ENCODE measurements at regions not wholly inside any gene's neighbourhood (a gene's known extent, or its start where the extent isn't known, plus 50 kb on each side); places are given as distances from the start of the nearest gene placed in this dataset.
"Not testable (repeated sequence)": the region's sequence is repeated elsewhere in the genome, so short reads cannot be mapped to it uniquely, and the experiment has no call there.

DNA sequence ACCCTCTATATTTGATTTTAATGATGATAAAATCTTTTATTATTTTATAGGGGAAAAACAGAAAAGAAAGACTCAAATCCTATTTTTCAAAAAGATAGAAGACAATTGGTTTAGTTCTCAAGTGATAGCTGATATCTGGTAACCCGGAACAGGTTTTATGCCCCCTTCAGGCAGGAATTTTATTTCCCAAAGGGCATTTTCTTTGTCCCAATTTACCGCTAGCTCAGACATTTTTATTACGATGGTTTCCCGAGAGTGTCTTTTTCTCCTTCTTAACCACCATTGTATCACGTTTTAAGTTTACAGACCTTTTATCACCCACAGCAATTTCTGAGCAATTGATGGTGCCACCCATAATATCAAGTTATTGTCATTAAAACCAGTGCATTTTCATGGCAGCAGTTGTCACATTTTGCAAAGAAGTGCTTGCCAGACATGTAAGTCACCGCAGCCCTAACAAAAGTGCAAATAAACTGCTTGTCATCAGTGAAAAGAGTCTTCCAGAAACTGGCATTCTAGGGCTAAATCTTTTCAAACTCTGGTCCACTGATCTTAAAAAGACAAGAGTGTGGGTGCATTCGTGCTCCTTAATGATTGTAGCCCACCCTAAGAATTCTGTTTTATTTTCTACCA lies 204.8 kb upstream of the VCX start:
- no peak for DNase-seq (ENCODE audit: low spot score)

DNA sequence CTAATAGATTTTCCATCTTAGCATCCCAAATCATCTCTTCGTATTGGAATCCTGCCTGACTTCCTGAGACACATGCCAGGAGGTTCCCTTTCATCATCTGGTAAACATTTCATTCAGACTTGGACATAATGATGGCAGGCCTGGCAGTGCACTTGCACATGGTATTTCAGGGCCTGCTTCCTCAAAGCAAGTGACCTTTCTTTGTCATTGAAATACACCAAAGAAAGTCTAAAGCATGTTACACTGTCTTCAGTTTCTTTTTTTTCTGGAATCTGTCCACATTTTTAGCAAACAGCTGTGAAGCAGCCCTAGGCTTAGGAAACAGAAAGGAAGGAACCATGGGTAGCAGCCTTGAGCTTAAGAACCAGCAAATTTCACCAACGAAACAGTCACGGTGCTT lies 205.9 kb upstream of the VCX start:
- DNase-seq (ENCODE audit: low spot score), result no peak

DNA sequence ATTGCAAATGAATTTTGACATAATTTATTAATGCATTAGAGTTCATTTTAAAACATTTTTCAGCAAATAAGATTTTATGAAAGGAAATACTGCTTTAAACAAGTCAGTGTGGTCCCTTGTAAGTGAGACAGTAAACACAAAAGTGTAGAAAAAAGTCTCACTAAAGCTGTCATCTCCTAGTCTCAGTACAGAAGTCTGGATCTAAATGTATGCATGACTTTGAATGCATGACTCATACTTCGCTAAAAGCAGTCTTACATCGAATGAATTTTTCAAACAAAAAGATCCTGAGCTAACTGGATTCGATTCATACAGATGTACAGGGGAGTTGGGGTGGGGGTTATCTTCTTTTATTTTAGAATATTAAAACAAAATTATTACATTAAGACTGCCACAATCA lies 207.4 kb upstream of the VCX start:
- no peak for DNase-seq (ENCODE audit: low spot score)

DNA sequence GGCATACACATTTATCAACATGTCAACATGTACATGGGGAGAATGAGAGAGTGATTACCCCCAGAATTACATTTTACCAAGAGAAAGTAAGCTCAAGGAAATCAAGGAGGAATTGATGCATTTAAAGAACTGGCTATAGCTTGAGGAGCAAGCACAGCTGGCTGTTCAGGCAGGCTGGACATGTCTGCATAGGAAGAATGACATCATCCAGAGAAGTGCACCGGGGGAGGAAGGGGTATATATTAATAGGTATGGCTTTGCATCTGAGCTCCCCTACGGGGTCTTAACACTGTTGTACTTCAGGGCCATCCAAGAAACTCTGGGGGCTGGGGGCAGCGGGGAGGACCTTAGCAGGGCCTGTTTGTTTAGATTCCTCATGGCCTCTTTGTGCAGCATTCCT lies 222.4 kb upstream of the VCX start:
- DNase-seq (ENCODE audit: low spot score), result no peak

DNA sequence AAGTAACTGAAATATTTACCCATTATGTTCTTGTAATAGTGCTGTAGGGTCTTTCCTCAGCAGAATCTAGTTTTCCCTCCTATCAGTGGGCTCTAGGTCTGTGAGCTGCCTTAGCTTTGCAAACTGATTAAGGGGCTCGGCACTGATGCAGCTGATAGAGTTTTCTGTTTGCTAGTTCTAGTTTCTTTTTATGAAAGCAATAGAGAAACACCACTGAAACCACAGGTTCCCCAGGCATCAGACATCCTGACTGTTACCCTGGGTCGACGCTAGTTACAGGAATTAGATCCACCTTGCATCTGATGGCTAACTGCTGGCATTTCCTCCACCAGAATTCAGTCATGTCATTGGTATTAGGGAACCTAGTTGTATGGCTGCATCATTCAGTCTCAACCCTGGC lies 225.0 kb upstream of the VCX start:
- no peak for DNase-seq (ENCODE audit: low spot score)

GRCh38 chrX:7614616-7615015 lies 228.4 kb upstream of the VCX start:
- DNase-seq (ENCODE audit: low spot score), result no peak

GRCh38 chrX:7608625-7609024 lies 234.3 kb upstream of the VCX start:
- not testable (repeated sequence) for DNase-seq (ENCODE audit: low spot score)

GRCh38 chrX:7606039-7606652 lies 236.8 kb upstream of the VCX start:
- DNase-seq (ENCODE audit: low spot score), result no peak

DNA sequence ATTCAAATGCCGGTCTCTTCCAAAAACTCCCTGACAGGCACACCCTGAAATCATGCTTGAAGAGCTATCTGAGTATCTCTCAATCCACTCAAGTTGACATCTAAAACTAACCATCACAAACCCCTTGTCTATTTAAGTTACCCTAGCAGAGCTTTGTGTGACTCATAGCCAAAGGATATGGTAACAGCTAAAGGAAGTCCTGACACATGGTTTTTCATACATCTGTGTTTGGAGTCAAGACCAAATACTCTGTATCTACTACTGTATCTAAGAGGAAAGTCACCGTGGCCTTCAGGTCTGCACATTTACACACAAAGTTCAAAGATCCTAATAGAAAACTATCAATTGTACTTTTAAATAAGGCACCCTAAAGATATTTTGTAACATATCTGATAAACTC lies 239.6 kb upstream of the VCX start:
- no peak for DNase-seq (ENCODE audit: low spot score)

DNA sequence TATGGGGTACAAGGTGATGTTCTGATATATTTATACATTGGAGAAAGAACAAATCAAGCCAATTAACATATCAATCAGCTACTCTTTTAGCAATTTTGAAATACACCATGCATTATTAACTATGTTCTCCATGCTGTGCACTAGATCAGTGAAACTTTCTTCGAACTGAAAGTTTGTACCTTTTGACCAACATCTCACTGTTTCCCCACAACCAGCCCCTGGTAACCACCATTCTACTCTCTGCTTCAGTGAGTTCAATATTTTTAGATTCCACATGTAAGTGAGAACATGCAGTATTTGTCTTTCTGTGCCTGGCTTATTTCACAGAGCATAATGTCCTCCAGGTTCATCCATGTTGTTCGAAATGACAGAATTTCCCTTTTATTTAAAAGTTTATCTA lies 246.1 kb upstream of the VCX start:
- no peak for DNase-seq (ENCODE audit: low spot score)

DNA sequence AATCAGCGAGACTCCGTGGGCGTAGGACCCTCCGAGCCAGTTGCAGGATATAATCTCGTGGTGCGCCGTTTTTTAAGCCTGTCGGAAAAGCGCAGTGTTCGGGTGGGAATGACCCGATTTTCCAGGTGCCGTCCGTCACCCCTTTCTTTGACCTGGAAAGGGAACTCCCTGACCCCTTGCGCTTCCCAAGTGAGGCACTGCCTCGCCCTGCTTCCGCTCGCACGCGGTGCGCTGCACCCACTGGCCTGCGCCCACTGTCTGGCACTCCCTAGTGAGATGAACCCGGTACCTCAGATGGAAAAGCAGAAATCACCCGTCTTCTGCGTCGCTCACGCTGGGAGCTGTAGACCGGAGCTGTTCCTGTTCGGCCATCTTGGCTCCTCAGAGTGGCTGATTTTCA lies 249.6 kb upstream of the VCX start:
- not testable (repeated sequence) for DNase-seq (ENCODE audit: low spot score)

GRCh38 chrX:7586126-7586525 lies 256.8 kb upstream of the VCX start:
- DNase-seq (ENCODE audit: low spot score), result peak; percentile 1

DNA sequence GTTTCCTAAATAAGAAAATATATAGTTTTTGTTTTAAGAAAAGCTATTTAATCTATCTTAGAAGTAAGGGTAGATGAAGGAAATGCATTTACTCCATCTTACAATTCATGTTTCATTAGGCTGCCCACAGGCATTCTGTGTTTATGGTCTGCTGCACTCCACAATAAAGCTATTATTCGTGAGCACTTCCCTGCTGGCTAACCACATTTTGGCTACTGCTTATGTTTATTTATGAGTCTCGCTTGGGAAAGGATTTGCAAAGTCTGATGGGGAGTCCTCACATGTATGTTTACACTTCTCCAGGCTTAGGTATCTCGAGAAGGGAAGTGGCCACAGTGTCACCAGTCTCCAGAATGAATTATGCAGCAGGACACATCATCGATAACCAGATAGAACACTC lies 260.8 kb upstream of the VCX start:
- DNase-seq (ENCODE audit: low spot score), result no peak

DNA sequence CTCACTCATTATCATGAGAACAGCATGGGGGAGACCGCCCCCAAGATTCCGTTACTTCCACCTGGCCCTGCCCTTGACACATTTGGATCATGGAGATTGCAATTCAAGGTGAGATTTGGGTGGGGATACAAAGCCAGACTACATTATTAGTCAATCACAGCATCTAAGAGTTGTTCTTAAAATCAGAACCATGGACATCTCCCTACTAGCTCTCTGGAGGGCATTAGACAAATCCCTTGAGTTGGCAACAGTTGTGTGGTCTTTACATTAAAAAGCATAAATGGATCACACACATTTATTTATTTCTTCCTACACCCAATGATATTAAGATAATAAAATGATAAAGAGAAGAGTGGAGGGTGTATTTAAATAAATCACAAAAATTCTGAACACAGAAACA lies 262.8 kb upstream of the VCX start:
- DNase-seq (ENCODE audit: low spot score), result no peak

DNA sequence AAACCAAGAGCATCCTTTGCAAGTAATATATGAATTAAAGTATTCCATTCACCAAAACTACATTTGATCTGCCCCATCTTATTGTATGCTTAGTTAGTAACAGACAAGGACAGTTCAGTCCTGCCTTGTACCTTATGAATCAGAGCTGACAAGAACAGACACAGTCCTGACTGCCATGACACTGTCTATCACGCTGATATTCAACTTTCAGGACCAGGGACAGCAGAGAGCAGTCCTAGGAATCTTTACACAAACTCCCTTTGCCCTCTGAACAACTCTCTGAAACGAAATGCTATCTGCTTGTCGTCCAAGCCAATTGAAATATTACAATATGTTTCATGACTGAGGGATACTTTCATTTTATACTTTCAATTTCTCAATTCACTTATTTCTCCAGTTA lies 268.6 kb upstream of the VCX start:
- no peak for DNase-seq (ENCODE audit: low spot score)

DNA sequence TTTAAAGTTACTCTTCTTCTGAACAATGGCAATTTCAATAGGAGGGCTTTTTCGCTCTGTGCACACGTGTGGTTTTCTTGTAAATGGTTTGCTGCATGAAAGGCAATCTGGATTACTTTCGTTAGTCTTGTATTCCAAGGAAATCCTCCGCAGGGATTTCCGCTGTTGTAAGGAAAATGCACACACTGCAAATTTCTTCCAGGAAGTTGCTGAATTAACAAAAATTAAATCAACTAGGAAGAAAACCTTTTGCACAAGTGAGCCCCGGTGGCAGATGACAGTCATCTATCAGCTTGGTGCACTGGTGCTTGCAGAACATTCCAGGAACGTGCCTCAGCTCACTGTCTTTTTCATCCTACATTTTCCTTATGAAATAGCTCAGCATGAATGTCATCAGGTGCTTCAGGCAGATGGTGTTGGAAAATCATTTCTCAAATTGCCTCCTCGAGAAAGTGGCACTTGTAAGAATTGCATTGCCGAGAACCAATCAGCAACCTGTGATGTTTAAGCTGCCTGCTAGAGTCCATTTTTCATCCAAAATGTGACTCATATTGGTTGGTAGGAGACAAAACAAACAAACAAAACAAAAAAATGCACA lies 272.4 kb upstream of the VCX start:
- no peak for DNase-seq (ENCODE audit: low spot score)

GRCh38 chrX:7568597-7568996 lies 274.4 kb upstream of the VCX start:
- DNase-seq (ENCODE audit: low spot score), result no peak

GRCh38 chrX:7568130-7568529 lies 274.8 kb upstream of the VCX start:
- DNase-seq (ENCODE audit: low spot score), result no peak

DNA sequence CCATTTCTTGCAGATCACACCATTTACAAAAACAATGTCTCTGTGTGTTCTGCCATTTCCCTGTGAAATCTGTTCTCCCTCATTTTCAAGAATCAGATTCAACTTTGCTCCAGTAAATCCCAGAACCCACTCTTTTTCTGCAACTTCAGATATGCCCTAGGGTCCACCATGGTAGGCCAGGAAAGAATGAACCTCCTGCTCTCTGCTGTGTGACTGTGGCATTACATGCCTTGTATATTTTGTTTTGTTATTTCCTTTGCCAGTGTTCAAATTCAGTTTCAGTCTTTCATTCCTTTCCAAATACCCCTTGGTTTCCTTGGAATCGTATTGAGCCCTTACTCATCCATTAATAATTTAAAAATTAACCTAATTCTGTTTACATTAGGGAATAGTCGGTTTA lies 290.2 kb upstream of the VCX start:
- no peak for DNase-seq (ENCODE audit: low spot score)

DNA sequence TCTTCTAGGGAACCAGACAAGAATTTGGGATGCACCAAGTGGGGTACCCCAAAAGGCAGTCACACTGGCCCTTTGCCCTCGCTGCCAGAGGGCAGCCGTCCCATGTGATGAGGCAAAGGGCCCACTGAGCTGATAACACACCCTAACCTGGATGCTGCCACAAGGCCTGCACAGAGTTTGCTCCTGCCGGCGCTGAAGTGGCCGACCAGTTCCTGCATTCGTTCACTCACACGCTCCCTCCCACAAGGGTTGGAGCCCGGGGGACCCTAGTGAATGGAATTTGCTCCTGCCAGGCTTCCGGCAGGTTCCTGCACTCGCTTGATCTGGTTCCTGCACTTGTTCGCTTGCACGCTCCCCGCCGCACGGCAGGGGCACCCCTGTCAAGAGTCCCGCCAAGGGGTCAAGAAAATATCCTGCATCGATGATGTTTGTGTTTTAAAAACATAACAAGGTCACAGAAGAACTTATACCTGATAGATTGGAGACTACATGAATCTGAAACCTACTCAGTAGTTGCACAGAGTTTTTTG lies 296.4 kb upstream of the VCX start:
- no peak for DNase-seq (ENCODE audit: low spot score)

- DNase-seq (ENCODE audit: low spot score), result no peak
Observed at GRCh38 chrX:7545564-7545963, 297.4 kb upstream of the VCX start.

DNA sequence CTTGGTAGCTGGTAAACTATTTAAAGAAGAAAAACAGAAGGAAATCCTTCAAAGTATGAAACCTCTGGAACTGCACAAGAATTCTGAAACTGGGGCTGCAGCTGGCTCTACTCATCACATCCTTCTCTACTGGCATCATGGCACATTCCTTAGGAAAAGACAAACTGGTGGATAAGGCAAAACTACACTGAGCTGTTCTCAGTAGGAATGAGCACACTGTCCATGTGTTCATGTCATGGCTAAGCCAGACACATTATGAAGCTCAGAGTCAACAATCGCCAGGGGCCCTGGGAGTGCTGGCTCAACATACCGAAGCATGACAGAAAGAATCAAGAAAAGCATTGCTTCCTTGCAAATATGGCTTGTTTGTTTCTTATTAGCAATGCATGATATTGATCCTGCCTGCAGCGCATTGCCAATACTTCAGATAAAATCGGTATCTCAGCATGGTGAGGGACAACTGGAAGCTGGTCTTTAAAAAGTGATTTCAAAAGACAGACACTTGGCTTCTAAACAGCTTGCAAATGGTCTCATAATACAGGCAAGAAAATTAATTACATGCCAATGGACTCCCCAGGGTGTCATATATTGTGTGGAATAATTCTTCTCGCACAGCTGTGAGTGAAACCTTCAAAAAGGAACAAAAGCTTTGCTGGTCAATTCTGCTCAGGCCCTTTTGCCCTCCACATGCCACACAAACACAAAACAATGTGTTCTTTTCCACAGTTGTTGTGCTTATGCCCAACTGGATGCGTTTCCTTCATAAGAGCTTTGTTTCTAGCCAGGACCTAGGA lies 300.2 kb upstream of the VCX start:
- DNase-seq (ENCODE audit: low spot score), result no peak

DNA sequence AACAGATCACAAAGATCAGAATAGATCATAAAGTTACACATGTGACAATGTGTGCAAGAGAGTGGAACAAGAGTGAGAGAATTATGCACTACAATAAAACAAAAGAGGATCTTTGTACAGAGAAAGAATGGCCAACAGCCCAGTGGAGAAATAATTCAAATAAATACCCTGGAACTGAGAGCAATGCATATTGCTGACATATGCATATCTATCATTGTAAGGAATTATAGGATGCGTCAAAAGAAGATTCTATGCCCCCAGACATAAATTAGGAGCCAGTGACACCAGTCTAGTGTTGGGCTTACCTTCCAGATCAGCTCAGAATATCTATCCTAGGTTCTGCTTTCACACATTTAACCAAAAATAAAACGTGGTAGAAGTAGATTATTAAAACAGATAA lies 320.1 kb upstream of the VCX start:
- DNase-seq (ENCODE audit: low spot score), result no peak
